HG03342 (cell line): ENCODE measurements at regions not wholly inside any gene's neighbourhood (a gene's known extent, or its start where the extent isn't known, plus 50 kb on each side); places are given as distances from the start of the nearest gene placed in this dataset.
"Not testable (repeated sequence)": the region's sequence is repeated elsewhere in the genome, so short reads cannot be mapped to it uniquely, and the experiment has no call there.

ENCODE experiments used
- ATAC-seq: cut with Tn5 transposase; IDR thresholded peaks from one replicate; pipeline ENCODE4 v1.9.1; 2021; ENCODE audit warnings: mild to moderate bottlenecking, moderate library complexity; ENCODE audit not compliant: unreplicated experiment

DNA sequence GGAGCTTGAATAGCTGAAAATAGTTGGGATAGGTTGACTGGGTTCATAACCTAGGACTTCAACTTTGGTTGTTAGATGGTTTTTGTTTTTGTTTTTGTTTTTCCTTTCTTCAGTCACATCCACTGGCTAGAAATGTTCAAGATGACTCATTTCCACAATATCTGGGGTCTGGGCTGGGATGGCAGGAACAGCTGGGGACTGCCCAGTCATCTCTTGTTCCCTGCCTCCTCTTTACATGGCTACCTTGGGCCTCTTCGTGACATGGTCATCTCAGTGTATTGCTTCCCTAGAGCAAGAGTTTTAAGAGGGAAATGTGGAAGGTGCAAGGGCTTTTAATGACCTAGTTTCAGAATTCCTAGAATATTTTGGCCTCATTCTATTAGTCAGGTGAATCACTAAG is 915.8 kb downstream of the XPNPEP1 start:
- ATAC-seq: no peak

DNA sequence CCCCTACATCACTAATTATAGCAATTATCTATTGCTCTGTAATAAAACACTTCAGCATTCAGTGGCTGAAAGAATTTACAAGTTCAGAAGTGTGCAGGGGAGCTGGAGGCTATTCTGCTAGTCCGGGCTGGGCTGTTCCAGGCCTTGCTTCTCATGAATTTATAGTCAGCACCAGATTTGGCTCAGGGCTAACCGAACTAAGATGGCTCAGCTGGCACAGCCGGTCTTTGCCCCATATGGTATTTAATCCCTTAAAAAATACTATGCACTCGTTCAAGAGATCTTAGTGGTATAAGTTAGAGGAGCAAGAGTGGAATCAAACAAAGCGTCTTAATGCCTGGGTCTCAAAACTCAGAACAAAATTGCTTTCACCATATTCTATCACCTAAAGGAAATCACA is 932.9 kb downstream of the XPNPEP1 start:
- no peak for ATAC-seq

DNA sequence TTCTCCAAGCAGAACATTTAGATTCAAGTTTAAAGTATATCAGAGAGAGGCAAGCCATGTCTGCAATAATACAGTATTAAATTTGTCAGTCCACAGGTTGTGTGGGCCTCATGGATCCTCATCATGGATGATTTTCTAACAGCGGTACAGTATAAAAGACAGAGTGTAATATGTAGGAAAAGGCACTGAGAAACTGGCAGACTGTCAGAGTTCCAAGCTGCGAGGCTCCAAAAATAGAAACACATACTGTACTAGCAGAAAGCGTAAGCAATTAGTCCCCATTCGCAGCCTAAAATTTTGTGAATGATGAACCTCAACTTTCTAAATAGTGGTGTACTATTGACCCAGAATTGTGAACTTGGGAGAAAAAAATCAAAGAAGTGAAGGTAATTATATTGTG is 933.3 kb downstream of the XPNPEP1 start:
- ATAC-seq: no peak

DNA sequence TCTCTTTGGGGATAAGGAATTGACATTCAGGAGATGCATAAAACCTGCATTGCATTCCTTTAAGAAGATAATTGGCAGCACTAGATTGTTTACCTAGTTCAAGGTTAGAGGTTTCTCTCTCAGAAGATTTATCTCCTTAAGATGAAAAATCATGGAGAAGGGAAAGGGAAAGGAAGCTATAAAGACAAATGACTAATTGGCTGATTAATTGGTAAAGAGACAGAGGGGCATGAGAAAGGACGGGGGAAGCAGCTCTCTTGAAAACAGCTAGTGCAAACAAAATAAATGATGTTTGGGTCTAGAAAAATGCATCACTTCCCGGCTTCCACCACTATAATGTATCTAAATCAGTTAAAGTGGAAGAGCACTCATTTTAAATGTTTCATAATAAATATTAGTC is 941.2 kb downstream of the XPNPEP1 start:
- ATAC-seq: no peak

DNA sequence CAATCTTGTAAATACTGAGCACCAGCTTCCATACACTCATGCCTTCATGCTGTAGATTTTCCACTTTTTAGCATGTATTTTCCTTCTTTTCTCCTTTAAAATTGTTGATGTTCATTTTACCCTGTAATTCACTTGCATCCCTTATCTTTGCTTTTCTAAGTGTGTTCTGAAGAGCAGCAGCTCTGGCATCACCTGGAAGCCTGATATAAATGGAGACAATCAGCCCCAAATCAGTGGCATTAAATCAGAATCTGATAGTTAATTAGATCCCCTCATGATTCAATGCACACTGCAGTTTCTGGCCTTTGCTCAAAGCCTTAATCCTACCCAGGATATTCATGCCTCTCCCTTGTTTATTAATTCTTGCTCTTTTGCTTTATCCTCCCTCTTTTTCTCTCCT is 942.4 kb downstream of the XPNPEP1 start:
- ATAC-seq: no peak

DNA sequence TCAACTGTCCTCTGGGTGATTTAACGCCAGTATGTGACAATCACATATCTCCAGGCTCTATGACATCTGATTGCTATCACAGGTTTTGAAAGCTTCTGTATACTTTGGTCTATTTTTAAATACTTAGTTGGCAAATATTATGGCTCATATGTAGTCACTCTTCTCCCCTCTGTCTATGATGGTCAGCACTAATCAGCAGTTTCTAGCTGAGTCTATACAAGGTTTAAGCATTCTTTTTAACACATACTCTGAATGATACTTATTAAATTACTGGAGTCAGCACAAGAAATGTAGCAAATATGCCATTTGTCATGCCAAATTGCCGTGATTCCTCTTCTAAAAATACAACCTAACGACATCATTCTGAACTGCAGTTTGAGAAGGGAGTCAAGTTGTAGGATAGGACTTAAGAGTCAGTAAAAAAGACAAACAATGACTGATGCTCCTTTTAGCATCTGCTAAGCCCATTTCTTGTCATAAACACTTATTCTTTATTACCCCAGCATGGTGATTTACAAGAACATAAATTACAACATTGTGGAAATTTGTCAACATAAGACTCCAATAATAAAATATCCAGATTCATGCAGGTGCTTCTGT is 947.8 kb downstream of the XPNPEP1 start:
- ATAC-seq: no peak

DNA sequence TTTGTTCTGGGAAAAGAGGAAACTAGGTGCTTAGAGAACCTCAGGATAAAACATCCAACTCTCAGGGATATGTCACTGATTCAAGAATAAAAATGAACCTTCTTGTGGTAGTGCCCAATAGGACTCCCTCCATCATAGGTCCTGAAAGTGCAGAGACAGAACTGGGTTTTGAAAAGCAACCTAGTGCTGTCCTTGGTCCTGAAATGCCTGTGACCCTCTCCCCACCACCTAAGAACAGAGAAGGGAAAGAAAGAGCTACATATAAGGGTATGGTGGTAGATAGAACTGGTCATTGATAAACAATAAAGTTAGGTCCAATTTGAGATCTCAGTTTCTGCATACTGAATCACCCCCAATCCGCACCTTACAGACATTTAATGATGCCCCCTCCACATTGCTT is 953.3 kb downstream of the XPNPEP1 start:
- ATAC-seq: no peak

DNA sequence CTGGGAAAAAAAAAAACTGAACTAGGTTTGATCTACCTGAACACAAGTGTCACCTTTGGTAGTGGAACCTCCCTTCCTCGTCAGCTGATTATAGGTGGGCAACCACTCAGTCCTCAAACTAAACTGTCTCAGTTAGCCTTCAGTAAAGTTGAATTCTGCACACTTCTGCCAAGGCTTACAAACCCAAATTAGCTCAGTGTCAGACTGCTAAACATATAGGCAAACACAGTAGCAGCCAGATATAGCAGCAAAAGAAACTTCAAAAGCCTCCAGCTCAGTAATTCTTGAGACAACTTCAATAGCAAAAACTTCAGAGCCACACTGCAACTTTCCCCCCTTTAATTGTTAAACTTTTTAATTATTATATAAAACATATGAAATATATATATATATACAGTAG is 956.9 kb downstream of the XPNPEP1 start:
- ATAC-seq: no peak

DNA sequence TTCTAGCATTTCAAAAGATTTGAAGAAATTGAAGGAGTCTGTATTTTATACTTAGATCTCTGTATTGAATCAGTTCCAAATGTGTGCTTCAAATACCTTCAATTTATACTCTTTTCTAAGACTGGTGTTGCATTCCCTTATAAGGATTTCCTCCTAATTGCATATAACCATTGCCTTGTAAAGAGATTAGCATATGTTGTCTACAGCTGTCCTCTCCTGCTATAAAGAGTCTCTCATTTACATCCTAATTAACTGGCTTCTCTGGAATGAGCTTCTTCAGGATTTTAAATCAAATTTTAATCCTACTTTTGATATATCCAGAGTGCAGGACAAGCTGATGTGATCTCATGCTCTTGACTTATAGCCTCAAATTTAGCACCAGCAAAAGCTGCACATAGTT is 957.3 kb downstream of the XPNPEP1 start:
- no peak for ATAC-seq

DNA sequence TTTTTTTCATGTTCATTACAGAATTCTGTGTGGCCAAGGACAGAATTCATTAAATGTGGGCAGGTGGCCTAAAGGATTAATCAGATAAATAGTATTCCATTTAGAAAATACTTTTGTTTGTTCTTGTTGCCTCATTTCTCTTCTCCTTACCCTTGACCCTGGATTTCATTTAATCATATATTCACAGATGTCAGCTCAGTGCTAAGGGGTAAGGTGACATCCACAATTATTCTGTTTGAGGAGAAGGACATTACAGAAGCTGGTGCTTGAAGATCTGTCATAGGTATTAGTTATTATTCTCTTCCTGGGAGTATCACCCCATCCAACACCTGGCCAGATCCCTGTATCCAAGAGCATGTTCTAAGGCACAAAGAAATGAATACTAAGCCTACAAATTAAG is 961.1 kb downstream of the XPNPEP1 start:
- no peak for ATAC-seq

DNA sequence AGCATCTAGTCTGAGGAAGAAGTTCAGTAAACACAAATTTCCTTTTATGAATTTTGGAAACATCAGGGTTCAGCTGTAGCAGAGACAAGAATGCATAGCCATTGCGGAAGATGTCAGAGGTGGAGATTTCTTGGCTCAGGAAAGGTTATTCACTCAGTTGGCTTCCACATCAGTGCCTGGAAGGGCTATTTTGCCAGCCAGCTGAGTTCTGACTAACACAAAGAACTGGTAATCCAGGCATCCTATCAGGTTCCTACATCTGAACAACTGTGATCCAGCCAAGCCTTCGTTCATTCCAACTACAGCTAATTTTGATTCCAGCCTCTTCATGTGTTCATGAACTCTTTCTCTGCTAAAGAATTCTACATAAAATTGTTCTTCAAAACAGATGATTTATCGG is 965.6 kb downstream of the XPNPEP1 start:
- no peak for ATAC-seq

DNA sequence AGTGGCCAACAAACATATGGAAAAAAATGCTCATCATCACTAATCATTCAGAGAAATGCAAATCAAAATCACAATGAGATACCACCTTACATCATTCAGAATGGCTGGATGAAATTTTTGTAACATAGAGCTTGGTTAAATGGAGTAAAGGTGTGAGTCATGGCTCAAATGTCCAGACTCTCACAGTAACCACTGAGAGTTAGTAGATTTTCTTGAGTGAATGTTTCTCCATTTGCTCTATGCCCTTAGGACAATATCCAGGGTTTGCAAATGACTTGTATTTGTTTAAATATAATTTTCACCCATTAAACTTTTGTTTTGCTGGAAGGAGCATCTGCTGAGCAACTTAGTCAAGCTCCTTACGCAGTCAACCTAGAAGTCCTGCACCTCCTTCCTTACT is 967.2 kb downstream of the XPNPEP1 start:
- no peak for ATAC-seq

DNA sequence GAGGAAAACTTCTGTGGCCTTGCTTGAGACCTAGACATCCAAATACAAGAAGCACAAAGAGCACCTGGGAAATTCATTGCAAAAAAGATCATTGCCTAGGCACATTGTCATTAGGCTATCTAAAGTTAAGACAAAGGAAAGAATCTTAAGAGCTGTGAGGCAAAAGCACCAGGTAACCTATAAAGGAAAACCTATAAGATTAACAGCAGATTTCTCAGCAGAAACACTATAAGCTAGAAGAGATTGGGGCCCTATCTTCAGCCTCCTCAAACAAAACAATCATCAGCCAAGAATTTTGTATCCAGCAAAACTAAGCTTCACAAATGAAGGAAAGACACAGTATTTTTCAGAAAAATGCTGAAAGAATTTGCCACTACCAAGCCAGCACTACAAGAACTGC is 1003.3 kb downstream of the XPNPEP1 start:
- ATAC-seq: not testable (repeated sequence)

DNA sequence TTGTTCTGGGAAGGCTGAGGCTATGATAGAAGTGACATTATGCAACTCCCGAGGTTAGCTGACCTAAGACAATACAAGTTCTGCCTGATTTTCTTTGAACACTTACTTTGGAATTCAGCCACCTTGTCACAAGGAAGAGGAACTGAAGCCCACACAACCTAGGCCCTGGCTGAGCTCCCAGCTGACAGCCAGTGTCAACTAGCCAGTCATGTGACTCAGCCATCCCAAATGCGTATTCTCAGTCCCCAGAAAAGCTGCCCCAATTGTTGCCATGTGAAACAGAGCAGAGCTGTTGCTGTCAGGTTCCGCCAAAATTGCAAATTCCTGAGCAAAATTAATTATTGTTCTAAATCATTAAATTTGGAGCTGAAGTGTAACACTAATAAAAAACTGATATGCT is 1010.0 kb downstream of the XPNPEP1 start:
- no peak for ATAC-seq

DNA sequence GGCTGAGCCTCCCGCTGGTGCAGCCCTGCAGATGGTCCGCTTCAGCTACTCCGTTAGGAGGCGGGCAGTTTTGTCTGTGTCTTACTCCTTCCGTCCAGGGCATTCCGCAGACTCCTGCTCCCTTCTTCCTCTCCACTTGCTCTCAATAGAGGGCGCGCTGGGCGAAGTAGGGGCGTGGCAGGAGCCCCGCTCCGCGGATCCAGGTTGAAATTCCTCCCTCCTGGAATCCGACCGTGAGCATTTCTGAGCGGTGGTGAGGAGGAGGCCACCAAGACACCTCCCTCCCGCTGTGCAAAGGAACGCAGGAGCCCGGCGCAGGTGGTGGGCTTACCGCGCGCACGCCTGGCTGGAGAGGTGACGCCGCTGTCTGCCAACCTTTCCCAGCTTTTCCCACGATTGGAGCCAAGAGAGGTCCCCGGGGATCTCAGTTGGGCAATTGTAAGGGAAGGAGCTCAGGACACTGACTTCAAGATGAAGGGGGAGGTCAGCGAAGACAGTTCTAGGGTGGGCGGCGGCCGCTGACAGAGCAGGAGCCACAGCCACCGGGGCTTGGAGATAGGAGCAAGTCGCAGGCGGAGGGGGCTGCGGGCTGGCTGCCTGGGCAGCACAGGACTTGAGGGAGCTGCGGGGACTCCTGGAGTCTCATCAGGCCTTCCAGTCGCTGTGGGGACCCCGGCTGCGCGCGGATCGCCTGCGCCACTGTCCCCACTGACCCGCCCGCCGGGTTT is 1011.3 kb downstream of the XPNPEP1 start:
- peak; percentile 58 for ATAC-seq

DNA sequence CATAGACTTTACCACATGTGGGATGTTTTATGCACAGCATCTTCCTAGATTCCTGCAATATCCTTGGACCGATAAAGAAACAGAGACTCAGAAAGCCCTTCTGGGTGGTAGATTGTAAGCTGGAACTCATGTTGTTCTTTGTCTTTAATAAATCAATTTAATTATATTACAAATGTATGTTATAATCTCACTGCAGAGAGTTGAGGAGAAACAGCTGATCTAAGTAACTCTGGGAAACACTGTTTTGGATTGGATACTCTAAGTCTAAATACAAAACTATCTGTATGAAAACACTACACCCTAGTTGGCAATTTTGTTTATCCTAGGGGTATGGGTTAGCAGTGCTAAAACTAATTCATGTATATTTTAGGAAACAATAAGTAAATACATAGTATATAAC is 1015.2 kb downstream of the XPNPEP1 start:
- no peak for ATAC-seq

DNA sequence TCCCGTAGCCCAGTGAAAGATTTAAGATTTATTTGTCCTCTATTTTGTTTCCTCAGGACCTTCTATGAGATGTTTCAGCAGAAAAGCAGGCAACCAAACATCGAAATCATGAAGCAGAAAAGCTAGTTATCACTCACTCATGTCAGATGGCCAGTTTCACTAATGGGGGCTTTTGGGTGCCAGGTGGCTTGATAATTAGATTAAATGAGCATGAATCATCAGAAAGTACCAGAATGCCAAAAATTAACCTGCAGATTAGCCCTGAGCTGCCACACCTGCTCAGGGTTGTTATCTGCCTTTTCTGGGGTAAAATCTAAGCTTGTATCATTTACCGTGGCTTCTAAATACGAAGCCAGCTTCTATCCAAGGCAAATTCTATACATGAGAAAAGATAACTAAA is 1017.5 kb downstream of the XPNPEP1 start:
- ATAC-seq: no peak

DNA sequence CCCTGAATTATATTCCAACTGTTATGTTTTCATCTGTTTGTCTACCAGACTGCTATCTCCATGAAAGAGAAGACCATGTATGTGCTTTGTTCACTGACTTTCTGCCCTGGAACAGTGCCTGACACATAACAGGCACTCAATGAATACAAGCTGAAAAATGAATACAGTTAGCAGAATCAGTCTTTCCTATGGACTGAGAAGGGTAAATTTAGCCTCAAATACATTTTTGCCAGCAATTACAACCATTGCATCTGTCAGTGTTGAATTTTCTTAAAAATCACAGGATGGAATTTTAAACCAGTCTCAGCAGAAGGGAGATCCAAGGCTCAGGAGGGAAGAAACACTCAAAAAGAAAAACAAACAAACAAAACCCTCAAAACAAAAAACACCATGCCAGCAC is 1018.1 kb downstream of the XPNPEP1 start:
- no peak for ATAC-seq

DNA sequence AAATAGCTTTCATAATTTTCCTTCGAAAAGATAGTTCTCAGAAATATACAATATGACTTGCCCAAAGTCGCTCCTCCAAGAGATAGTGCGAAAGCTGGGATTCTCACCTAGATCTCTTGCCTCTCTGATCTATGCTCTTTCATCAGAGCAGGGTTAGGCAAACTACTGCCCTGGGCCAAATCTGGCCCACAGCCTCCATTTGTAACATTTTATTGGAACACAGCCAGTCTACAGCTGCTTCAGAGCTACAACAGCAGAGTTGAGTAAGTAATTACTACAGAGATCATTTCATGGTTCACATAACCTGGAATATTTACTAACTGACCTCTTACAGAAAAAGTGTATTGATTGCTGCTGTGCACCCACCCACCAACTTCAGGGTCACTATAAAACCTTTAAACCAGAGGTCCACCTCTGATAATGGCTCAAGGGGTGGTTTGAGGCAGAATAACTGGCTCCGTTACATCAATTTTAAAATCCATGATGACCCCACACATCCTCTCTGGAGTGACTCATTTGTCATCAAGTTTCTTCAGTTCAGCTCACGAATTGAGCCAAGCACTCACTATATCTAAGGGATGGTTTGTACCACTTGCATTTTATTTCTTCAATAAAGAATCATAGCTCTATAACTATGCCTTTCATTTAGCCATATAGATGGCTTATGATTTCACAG is 1019.0 kb downstream of the XPNPEP1 start:
- no peak for ATAC-seq

DNA sequence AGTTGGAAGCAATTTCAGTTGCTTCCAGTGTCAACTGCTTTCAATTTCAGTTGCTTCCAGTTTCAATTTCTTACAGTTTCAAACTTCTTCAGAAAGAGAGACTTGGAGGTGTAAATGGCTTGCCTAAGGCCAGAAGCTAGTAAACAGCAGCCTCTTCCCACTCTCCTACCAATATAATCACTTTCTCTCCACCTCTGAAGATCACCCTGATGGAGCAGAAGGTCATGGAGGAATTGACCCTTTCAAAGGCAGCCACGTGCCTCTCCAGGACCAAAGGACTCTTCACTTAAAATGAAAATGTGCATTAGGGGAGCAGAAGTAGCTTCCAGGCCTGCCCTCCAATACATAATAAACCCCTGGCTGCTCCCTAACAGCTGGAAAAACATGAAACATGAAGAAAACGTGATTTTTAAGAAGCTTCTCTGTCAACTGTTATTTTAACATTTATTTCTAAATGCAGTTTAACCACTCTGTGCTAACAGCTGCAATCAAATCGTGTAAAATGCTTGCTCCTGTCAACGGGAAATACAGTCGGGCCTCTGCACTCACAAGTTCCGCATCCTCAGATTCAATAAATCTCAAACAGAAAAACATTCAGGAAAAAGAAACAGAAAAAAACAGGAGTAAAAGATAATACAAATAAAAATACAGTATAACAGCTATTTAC is 1020.6 kb downstream of the XPNPEP1 start:
- ATAC-seq: peak; percentile 66

DNA sequence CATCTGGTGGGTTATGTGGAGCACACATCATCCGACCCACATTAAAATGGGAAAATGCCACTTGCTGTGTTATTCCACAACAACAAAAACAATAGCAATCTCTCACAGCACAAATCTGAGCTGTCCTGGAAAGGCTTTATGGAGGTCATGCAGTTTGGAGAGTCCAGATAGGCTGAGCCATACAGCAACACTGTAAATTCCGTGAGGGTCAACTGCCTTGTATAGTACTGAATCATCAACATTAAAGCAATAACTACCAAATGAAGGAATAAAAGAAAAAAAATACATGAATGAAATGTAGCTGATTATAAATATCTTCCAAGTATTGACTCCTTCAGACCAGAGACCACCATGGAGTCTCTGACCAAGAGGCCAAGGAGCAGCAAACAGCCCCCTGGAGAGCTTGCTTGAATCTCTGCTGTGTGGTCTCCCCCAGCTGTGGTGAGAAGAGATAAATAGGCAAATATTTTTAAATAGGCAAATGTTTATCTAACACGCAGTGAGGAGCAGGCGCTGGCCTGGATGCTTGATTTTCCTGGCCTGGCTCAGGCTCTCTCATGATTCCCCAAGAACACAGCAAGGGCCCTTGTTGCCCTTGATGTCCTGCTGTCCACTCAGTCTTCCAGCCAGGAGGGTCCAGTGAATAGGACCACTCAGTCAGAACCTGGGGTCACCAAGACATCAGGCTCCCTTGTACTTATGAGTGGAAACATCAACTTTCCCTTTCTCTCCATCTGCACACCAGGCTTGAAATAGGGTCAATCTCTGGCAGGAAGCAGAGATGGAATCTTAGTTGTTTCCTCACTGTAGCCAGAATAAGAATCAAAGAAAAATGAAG is 1021.3 kb downstream of the XPNPEP1 start:
- peak; percentile 6 for ATAC-seq
